ENCODE measurements at regions not wholly inside any gene's neighbourhood (a gene's known extent, or its start where the extent isn't known, plus 50 kb on each side); places are given as distances from the start of the nearest gene placed in this dataset.

DNA sequence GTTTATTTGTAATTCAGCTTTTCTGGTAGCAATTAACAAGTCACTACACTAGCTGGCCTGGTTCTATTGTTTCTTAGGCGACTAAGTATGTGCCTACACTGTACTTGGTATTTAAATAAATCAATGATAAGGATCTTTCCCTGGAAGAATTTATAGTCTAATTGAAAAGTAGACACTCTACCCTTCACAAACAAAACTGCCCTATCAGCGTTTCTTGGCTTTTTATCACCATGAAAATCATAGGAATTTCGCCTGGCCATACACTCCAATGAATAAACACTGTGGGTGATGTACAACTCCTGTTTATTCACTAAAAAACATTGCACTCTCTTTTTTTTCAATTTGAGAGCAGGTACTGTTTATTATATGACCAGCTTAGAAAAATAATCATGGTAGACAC, 702.9 kb upstream of the ADGRL2 start:
- Histone ChIP-seq H3K4me1 (ENCODE audit: control insufficient read depth, insufficient read depth, low read length) (no peaks in the 10 kb centered on the region), H3K27me3 (ENCODE audit: control insufficient read depth, insufficient read depth, low read length, poor library complexity, severe bottlenecking) (no peaks in the 10 kb centered on the region), H3K9ac (ENCODE audit: extremely low read depth, low read length, poor library complexity, severe bottlenecking) (no peak overlapping the region), H3K9me3 (ENCODE audit: control insufficient read depth, low read length) (no peaks in the 10 kb centered on the region), H3K4me3 (ENCODE audit: low read length) (no peak overlapping the region), H3K36me3 (ENCODE audit: control insufficient read depth, insufficient read depth, low read length) (no peaks in the 10 kb centered on the region), H3K27ac (ENCODE audit: low read depth, low read length) (no peak overlapping the region)
- Mint-ChIP-seq H3K27ac (no peak overlapping the region), H3K9me3 (no peaks in the 10 kb centered on the region), H3K4me1 (peaks cover 1% of the 10 kb centered on the region), H3K4me3 (no peak overlapping the region), H3K36me3 (ENCODE audit: low read depth) (no peaks in the 10 kb centered on the region), H3K27me3 (ENCODE audit: insufficient read depth) (no peaks in the 10 kb centered on the region)
- DNase-seq = no peak
- TF ChIP-seq, protein P1, sequence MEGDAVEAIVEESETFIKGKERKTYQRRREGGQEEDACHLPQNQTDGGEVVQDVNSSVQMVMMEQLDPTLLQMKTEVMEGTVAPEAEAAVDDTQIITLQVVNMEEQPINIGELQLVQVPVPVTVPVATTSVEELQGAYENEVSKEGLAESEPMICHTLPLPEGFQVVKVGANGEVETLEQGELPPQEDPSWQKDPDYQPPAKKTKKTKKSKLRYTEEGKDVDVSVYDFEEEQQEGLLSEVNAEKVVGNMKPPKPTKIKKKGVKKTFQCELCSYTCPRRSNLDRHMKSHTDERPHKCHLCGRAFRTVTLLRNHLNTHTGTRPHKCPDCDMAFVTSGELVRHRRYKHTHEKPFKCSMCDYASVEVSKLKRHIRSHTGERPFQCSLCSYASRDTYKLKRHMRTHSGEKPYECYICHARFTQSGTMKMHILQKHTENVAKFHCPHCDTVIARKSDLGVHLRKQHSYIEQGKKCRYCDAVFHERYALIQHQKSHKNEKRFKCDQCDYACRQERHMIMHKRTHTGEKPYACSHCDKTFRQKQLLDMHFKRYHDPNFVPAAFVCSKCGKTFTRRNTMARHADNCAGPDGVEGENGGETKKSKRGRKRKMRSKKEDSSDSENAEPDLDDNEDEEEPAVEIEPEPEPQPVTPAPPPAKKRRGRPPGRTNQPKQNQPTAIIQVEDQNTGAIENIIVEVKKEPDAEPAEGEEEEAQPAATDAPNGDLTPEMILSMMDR (conservative IDR thresholded peaks at IDR 0.05) = no peak
- WGBS, 2 experiments (ENCODE audit: insufficient coverage in 1 of 2, insufficient read length in 1 of 2) = 96 to 100% methylated on average over 2 to 3 of the region's 3 CpGs

- H3K27me3 ChIP-seq (ENCODE audit: control insufficient read depth, insufficient read depth, low read length, poor library complexity, severe bottlenecking) = no peaks in the 10 kb centered on the region
- DNase-seq = no peak
- WGBS, 2 experiments (ENCODE audit: insufficient coverage in 1 of 2, insufficient read length in 1 of 2) = 70% methylated on average over 1 of the region's 1 CpG; no CpG with 5 or more reads in 1 of the 2 experiments
- Mint-ChIP-seq H3K9me3 (no peaks in the 10 kb centered on the region), H3K27me3 (ENCODE audit: insufficient read depth) (no peaks in the 10 kb centered on the region), H3K4me1 (peaks cover 9% of the 10 kb centered on the region), H3K4me3 (no peak overlapping the region), H3K27ac (no peak overlapping the region), H3K36me3 (ENCODE audit: low read depth) (no peaks in the 10 kb centered on the region)
- TF ChIP-seq, protein P1 (conservative IDR thresholded peaks at IDR 0.05) = no peak
- H3K4me1 ChIP-seq (ENCODE audit: control insufficient read depth, insufficient read depth, low read length) = no peaks in the 10 kb centered on the region
- no peaks in the 10 kb centered on the region for H3K9me3 ChIP-seq (ENCODE audit: control insufficient read depth, low read length)
- H3K36me3 ChIP-seq (ENCODE audit: control insufficient read depth, insufficient read depth, low read length) = no peaks in the 10 kb centered on the region
- no peak overlapping the region for H3K9ac ChIP-seq (ENCODE audit: extremely low read depth, low read length, poor library complexity, severe bottlenecking)
- no peak overlapping the region for H3K27ac ChIP-seq (ENCODE audit: low read depth, low read length)
- no peak overlapping the region for H3K4me3 ChIP-seq (ENCODE audit: low read length)
Measured at GRCh38 chr1:81073580-81073979, 727.2 kb upstream of the ADGRL2 start.

DNA sequence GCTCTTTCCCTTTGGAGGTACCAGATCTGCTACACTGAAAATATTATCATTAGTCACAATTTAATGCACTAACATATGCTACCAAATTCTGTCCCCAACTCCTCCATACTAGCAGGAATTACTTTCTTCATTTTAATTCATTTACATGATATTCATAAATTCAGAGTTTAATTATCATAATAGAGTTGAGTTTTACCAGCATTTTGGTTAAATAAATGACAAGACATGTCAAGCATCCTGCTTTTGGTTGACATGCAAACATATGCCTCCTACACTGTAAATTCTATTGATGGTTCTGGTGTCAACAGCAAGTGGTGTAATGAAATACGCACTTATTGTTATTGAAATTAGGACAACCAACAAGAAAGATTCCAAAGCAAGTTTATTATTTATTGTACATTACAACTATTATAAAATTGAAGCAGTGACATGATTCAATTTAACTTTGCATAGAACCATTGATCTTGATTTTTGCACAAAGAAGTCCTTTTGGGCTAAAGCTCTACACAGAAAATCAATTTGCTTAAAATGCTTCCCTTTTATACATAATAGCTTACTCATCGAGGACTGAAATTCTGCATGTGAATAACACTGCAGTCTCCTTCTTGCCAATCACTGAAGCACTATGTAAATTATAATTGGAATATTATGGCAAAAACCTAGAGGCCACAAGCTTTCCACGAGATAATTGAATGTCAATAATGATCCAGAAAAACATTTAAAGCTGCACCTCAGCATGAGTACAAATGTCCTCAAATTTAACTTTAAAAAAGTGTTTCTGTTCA, 728.6 kb upstream of the ADGRL2 start:
- Mint-ChIP-seq H3K27me3 (ENCODE audit: insufficient read depth) (no peaks in the 10 kb centered on the region), H3K4me1 (peaks cover 9% of the 10 kb centered on the region), H3K9me3 (no peaks in the 10 kb centered on the region), H3K36me3 (ENCODE audit: low read depth) (no peaks in the 10 kb centered on the region), H3K27ac (no peak overlapping the region), H3K4me3 (no peak overlapping the region)
- Histone ChIP-seq H3K9me3 (ENCODE audit: control insufficient read depth, low read length) (no peaks in the 10 kb centered on the region), H3K27me3 (ENCODE audit: control insufficient read depth, insufficient read depth, low read length, poor library complexity, severe bottlenecking) (no peaks in the 10 kb centered on the region), H3K4me3 (ENCODE audit: low read length) (no peak overlapping the region), H3K4me1 (ENCODE audit: control insufficient read depth, insufficient read depth, low read length) (no peaks in the 10 kb centered on the region), H3K36me3 (ENCODE audit: control insufficient read depth, insufficient read depth, low read length) (no peaks in the 10 kb centered on the region), H3K27ac (ENCODE audit: low read depth, low read length) (no peak overlapping the region), H3K9ac (ENCODE audit: extremely low read depth, low read length, poor library complexity, severe bottlenecking) (no peak overlapping the region)
- no peak for DNase-seq
- 94% methylated on average over 3 of the region's 3 CpGs; no CpG with 5 or more reads in 1 of the 2 experiments for WGBS, 2 experiments (ENCODE audit: insufficient coverage in 1 of 2, insufficient read length in 1 of 2)
- TF ChIP-seq, protein P1 (conservative IDR thresholded peaks at IDR 0.05) = no peak

All from endodermal cell (in vitro differentiated cells).